HFFc6 (cell line): ENCODE measurements at regions not wholly inside any gene's neighbourhood (a gene's known extent, or its start where the extent isn't known, plus 50 kb on each side); places are given as distances from the start of the nearest gene placed in this dataset.

Experiments
- DNase-seq: peaks from one replicate; pipeline ENCODE4 v3.0.0-alpha.2; 2018
- H3K27ac Mint-ChIP-seq: 2 replicates; pipeline ENCODE4 v1.8.0; 2020; ENCODE audit warnings: mild to moderate bottlenecking, mixed read lengths
- H3K27me3 Mint-ChIP-seq: 2 replicates; pipeline ENCODE4 v1.8.0; 2021; ENCODE audit warnings: mild to moderate bottlenecking, moderate library complexity, mixed read lengths; ENCODE audit not compliant: insufficient read depth
- H3K36me3 Mint-ChIP-seq: 2 replicates; pipeline ENCODE4 v1.8.0; 2021; ENCODE audit warnings: low read depth, mixed read lengths
- H3K4me1 Mint-ChIP-seq: 2 replicates; pipeline ENCODE4 v1.8.0; 2020; ENCODE audit warnings: low read depth, mixed read lengths
- H3K4me3 Mint-ChIP-seq: 2 replicates; pipeline ENCODE4 v1.8.0; 2020; ENCODE audit warnings: mild to moderate bottlenecking, moderate library complexity, mixed read lengths
- H3K9me3 Mint-ChIP-seq: 2 replicates; pipeline ENCODE4 v1.8.0; 2020; ENCODE audit warnings: mild to moderate bottlenecking, mixed read lengths
- CTCF ChIP-seq: fragments of 200-600 bp; sonication (generic); IDR thresholded peaks from 2 replicates; pipeline ENCODE4 v1.5.0; 2021; ENCODE audit warnings: antibody characterized with exemption, mild to moderate bottlenecking

DNA sequence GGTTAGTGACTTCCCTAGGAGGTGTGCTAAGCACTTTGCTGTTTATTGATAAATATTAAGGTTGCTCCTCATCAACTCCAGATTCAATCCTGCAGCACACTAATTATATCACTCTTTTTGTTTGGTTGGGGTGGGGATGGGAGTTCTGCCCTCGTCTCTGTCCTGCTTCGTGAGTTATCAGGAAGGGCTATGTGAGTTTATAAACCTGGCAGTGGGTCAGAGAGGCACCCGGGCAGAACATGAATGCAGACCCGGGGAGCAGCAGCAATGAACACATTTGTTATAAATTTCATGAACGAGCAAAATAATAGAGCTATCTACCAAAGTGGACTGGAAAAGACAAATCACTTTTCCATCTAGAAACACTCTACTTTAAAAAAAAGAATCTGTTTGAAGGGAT is 125.5 kb upstream of the WWC1 start:
- Mint-ChIP-seq H3K4me1 (no peaks in the 10 kb centered on the region), H3K36me3 (no peaks in the 10 kb centered on the region), H3K27me3 (peaks cover 8% of the 10 kb centered on the region), H3K4me3 (no peak overlapping the region), H3K9me3 (no peaks in the 10 kb centered on the region), H3K27ac (no peak overlapping the region)
- DNase-seq = no peak
- no peak for TF ChIP-seq CTCF

DNA sequence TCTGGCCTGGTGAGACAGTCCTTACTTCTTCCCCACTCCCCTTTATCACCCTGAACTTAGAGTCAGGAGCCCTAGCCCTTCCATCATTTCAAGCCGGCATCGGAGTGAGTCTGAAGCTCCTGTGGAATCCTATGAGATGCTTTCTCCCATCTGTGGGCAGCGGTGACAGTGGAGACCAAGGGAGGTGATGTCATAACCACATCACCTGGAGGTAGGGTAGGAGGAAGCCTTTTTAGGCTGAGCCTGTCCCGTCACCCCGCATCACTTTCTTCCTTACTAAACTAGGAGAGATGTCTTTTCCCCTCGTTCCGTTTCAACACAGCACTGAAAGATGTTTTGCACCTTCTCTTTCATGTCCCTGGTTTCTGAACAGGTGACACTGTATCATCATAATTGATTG is 124.1 kb upstream of the WWC1 start:
- Mint-ChIP-seq H3K27ac (no peak overlapping the region), H3K9me3 (no peaks in the 10 kb centered on the region), H3K36me3 (no peaks in the 10 kb centered on the region)

DNA sequence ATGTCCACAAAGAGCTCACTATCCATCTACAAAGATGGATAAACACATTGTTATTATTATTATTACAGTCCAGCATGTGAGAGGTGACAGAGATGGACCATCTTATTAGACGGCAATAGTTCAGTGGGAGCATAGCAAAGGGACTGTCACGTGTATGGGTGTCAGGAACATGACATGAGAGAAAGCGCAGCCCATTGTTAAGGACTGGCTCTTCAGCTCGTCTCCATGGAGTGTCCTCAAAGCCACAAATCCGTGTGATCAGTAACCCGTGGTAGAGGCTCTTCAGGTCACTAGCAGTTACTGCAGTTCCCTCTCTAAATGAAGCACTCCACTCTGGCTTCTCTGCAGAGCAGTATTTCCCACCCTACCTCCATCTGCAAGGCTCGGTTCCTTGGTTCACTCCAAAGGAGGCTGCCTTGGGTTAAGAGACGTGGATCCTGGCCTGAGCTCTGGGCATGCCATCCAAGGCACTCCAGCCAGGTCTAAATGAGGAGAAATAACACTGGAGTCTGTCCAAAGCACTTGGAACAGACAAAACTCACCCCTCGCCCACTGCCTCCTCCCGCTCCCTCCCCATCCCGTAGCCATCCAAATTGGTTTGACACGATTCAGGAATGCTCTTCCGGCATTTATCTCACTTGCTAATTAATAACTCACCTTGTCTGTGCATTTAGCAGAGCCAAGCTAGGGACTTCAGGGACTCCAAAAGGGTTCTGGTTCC is 122.3 kb upstream of the WWC1 start:
- H3K36me3 Mint-ChIP-seq = no peaks in the 10 kb centered on the region
- H3K4me3 Mint-ChIP-seq = no peak overlapping the region
- no peaks in the 10 kb centered on the region for H3K4me1 Mint-ChIP-seq
- peaks cover 21% of the 10 kb centered on the region for H3K27me3 Mint-ChIP-seq
- H3K27ac Mint-ChIP-seq = no peak overlapping the region
- H3K9me3 Mint-ChIP-seq = no peaks in the 10 kb centered on the region
- no peak for TF ChIP-seq CTCF
- DNase-seq = no peak

More for the DNA sequence above, 124.1 kb upstream of the WWC1 start:
- TF ChIP-seq CTCF = no peak
- H3K27me3 Mint-ChIP-seq = peaks cover 12% of the 10 kb centered on the region
- no peak overlapping the region for H3K4me3 Mint-ChIP-seq
- no peak for DNase-seq
- no peaks in the 10 kb centered on the region for H3K4me1 Mint-ChIP-seq

DNA sequence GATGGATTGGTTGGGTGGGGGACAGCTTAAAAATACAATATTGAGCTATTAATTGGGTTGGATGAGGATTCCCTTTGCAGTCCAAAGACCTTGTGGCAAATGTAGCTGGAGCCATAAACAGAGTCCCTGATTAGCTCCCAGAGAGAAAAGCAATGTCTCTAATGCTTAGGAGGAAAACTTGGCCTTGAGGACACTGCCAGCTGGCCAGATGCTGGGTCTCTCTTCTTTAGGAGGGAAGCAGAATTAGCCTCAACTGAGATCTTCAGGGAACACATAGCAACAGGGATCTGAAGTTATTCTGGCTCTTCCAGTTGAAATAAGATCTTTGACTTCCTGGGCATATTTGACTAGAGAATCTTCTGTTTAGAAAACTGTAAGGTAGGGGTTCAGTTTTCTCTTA is 121.7 kb upstream of the WWC1 start:
- Mint-ChIP-seq H3K9me3 (no peaks in the 10 kb centered on the region), H3K27ac (no peak overlapping the region), H3K4me1 (no peaks in the 10 kb centered on the region), H3K4me3 (no peak overlapping the region), H3K36me3 (no peaks in the 10 kb centered on the region), H3K27me3 (peaks cover 25% of the 10 kb centered on the region)
- TF ChIP-seq CTCF = no peak
- no peak for DNase-seq

- Mint-ChIP-seq H3K4me1 (no peaks in the 10 kb centered on the region), H3K27me3 (peaks cover 25% of the 10 kb centered on the region), H3K36me3 (no peaks in the 10 kb centered on the region), H3K27ac (no peak overlapping the region), H3K9me3 (no peaks in the 10 kb centered on the region), H3K4me3 (no peak overlapping the region)
- DNase-seq = no peak
- TF ChIP-seq CTCF = no peak
These were observed 119.3 kb upstream of the WWC1 start for GRCh38 chr5:168171901-168172759.
